ENCODE measurements at regions not wholly inside any gene's neighbourhood (a gene's known extent, or its start where the extent isn't known, plus 50 kb on each side); places are given as distances from the start of the nearest gene placed in this dataset.

DNA sequence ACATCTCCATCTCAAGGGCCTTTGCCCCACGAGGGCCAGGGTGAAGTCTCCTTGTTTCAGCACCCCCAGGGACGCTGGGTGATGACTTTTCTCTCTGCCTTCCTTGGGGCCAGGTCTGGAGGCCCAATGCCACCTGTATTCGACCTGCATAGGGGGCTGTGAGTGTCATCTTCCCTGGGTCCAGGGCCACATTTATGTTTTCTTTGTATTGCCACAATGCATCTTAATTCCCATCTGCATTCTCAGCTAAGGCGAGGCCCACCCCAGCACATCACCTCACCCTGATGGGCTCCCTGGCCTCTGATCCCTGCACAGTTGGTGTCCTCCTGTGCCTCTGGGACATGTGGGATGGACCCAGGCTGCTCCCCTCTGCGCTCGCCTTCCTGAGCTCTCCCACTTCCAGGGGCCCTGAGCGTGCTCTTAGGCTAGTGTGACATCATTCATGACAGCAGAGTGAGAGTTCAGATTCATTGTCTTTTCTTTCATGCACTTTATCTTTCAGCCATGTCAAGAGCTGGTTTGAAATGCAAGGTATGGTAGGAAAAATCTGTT lies 122.0 kb upstream of the COPS8 start:
- no peak for DNase-seq

DNA sequence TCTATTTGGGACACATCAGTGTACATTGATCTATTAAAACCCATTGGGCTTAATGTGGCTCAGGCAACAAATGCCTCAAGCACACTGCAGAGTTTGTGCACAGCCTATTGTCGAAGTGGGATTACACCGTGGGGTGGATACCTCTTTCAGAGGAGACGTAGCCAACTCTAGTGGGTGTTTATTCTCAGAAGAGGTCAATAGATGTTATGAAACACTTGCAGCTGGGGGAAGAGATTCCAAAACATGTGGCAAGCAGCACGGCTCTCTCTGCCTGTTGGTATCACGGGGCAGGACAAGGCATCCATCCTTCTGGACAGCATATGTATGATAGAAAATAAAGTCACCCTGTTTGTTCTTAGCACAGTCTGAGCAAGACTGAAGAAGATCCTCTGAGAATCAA lies 121.4 kb upstream of the COPS8 start:
- no peak for DNase-seq

DNA sequence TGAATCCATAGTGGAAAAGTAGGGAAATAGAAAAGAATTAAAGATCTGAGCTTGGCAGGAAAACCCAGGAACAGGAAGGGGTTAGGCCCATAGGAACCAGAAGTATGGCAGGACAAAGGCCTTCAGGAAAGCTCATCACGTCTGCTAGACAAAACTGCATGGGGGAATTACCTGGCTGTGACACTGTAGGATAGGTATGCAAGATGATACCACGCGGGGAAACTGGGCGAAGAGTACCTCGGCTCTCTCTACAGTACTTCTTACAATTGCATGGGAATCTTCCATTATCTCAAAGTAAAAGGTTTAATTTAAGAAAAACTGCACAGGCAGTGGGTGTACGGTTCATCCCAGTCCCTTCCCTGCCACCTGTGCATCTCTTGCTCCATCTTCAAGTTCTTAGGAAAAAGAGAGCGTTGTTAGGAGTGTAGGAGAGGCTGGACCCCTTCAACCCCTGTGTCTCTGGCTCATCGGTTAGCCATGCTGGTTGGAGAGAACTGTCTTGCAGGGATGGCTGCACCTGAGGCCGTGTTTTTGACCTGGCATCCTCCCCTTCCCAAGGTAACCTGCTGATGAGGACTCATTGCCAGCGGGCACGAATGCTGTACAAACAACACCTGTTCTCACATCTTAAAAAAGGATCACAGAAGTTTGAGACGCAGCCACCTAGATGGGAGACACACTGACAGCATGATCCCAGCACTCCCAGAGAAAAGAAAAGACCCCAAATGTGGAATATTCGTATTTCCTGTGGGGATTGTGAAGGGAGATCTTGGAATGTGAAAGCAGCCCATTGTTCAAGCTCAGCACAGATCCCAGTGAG lies 120.5 kb upstream of the COPS8 start:
- no peak for DNase-seq

DNA sequence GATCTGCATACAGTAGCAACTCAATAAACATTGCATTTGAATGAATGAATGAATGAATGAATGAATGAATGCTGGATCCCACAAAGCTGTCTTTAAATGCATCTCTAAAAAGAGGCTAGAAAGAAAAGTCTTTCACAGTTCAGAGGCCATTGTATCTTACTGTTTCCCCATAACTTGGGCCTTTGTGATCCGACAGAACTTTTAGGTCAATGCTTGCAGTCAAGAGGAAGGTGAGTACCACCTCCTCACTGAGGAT lies 119.9 kb upstream of the COPS8 start:
- no peak for DNase-seq

DNA sequence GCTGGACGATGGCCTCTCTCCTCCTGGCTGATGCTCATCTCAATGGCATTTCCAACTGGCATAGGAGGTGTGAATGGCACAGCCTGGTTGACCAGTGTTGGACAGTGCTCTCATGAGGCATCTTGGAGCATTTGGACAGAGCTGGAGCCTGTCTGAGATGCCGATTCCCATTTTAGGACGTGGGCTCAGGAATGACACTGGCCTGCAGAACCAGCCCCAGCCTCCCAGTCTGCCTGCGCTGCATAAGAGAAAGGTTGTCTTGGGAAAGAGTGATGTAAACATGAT lies 118.2 kb upstream of the COPS8 start:
- no peak for DNase-seq

DNA sequence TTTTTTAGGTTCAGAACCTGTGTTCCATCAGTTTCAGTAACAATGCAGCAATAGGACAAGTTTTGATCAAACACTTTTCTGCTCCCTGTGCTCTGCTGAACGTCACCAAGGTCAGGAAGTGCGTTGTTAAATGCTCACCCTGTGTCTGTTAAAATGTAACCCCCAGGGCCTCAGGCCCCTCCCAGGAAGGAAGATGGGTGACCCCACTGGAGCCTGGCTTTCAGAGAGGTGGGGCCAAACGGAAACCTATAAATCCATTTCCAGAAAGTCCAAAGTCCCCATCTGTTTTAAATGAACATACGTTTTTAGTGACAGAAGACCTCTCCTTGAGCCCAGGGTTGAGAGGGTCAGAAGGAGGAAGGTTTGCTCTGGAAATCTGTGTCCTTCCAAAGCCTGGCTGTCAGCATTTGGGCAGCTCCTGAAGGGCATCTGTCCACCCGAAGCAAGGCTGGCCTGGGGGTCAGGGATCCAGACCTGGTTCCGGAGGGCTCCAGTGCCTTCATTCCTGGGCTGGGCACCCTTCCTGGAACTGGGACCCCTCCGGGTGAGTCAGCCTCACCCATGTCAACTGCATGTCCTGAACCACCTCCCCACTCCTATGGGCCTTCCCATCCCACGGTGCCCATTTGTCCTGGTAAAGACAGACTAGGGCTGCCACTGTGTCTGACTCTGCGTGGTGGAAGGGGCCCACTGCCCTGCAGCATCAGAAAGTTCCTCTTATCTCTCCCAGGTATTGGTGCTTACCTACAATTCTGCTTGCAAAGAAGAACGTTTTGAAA lies 117.4 kb upstream of the COPS8 start:
- no peak for DNase-seq

DNA sequence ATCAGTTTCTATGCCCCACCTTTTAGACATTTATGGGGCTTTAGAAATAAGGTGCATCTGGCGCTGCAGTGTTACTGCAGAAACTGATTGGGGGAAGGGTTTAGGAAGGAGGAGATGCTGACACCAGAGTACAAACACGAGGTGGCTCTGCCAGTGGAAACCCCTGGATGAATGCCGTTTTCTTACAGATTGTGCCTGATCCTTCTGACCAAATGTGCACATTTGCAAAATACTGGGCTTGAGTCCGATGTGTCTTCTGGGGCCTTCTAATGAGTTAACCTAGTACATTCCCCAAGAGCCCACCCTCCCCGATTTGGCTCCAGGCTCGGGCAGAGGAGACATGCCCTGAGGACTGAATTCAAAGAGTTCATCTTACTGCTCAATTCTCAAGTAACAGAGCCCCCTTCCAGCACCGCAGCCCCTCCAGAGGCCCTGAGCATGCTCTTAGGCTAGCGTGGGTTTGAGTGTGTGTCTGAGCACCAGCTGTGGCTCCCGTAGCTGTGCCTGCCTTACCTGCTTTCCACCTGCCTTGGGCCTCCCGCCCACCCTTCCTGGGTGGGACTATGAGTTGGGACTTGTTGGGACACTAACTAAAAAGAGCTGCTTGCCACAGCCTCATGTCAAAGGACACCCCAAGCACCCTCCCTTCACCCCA lies 116.7 kb upstream of the COPS8 start:
- DNase-seq = no peak

DNA sequence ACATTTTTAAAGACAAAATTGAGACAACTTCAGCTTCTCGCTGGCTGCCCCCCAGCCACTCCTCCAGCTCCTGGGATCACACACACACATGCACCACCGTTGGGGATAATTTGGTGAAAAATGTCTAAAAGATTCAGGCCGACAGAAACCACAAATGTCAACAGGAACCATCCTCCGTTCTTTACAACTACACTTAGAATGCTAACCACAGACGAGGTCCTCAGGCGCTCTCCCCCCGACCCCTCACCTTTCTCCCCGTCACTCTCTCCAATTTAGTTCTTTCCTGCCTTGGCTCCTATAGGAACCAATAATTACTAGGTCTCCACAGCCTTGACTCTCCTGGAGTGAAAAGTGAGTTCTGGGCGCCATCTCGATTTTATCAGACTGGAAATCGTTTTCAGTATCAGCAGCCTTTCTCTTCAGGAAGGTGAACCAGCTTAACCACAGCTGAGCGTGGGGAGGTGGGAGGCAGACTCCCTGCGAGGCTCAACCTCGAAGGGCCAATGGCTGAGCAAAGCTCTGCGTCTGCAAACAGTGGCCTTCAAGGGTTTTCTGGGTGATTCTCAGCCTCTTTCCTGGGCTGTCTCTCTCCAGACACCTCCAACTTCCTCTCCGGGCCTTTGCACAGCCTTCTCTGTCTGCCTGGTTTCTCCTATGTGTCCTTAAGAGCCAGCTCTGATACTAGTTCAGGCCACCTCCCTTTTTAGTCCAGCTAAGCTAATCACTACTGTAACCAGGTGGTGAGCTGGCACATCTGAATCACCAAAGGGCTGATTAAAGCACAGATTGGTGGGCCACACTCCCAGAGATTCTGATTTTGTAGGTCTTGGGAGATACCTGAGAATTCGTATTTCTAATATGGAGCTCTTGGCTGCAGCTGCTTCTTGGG lies 115.7 kb upstream of the COPS8 start:
- no peak for DNase-seq

DNA sequence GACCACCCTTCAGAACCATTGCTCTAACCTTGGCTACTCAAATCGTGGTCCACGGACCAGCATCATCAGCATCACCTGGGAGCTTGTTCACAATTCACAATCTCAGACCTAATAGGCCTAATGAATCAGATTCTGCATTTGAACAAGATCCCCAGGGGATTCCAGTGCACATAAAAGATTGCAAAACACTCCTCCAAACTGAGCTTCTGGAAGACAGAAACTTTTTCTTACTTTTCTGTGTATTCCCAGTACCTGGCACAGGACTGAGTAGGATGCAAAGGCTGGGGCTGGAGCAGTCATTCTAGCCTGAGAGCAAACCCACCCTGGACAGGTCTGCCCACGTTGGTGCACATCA lies 115.1 kb upstream of the COPS8 start:
- no peak for DNase-seq

DNA sequence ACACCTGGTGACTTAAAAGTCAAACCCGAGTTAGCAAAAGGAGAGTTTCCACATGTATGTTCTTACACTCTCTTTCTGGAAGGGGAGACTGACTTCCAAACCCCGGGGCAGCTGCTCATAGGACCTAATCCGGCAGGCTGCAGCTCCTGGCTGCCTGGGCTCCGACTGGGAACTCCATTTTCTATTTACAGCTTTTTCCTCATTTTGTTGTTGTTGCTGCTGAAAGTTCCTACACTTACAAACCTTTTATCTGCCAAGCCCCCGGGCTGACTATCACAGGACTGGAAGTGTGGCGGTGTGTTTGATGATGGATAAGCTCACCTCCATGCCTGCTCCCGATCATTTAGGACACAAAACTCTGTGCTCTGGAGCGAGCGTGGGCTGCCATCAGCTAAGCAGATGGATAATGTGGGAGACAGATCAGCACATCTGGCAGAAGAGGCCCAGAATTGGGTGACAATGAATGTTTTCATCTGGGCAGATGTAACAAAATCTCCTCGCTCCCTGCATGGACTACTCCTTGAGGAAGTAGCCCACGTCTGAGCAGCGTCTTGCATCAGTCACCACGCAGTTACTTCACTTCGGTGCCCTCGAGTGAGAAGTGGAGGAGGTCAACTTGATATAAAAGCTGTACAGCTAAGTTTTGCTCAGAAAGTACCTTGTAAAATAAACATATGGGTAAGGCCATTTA lies 114.4 kb upstream of the COPS8 start:
- DNase-seq = no peak

DNA sequence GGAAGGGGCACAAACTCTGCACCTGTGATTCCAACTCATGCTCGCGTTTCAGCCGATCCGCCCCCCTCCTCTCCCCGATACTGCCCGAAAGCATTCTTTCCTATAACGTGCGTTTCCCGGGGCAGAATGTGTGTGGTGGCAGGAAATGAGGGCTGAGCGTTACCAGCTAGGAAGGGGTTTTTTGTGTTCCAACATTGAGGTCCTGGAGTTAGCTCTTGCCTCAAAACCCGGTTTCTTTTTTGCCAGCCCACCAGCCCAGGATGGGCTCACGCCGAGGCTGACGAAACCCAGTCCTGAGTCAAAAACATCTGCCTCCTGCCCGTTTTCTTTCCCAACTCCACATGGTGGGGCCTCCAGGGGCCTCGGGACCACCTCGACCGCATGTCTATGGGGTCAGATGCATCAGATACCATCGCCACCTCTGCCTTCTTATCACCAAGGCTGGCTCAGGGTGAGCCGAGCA lies 113.7 kb upstream of the COPS8 start:
- no peak for DNase-seq

DNA sequence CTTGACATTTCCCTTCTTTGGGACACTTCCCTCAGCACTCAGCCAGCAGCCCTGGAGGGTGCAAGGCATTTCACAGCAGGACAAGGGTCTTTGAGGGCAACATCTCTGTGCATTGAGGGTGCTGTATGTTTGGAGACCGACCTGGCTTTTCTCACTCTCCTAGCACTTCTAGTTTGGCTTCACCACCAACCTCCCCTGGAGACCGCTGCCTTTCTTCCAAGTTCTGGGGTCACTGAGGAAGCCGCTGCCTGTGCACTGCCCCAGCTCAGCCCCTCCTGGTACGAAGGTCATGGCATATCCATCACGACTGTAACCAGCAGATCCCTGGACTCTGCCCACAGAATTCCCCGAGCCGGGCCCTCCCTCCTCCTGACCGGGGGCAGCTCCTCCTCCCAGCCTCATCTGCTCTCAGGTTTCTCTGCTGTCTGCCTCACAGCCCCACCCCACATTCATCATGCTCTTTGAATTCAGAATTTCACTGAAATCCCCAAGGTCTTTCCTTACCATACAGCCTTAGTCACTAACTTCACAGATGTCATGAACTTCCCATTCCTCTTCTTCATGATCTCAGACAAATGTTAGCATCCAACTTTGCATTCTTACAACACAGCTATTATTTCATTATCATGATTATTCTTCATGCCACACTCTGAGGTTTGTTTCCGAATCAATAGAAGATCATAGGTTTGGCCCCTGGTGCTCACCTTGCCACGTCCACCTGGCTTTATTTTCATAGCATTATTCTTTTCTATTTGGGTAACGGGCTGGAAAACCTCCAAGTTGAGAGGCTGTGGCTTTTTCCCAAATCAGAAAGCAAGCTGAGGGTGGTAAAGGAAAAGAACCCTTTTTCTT lies 113.0 kb upstream of the COPS8 start:
- peak; percentile 54 for DNase-seq

DNA sequence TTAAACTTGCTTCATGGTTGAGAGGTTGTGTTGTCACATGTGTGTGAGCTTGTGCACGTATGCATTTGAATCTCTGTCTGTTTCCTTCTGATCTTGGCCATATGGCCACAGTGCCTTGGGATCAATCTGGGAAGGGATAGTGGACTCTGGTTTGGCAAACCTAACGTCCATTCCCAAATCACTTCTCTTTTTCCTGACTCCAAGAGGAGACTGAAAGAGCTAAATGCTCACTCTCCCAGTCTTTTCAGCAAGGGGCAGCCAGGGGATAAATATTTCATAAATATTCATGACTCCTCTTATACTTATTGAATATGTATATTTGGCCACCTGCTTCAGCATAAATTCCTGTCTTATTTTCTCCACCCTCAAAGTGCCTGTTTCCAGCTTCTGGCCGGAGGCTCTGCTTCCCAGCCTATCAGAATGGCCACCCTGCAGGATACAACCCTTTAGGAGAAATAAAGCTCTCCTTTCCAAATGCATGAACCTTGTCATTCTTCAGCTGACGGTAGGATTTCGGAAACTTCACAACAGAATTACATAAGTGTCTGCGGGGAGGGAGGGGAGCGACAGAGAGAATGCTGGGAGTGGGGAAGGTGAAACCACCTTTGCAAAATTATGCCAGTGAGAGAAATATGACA lies 112.2 kb upstream of the COPS8 start:
- no peak for DNase-seq

DNA sequence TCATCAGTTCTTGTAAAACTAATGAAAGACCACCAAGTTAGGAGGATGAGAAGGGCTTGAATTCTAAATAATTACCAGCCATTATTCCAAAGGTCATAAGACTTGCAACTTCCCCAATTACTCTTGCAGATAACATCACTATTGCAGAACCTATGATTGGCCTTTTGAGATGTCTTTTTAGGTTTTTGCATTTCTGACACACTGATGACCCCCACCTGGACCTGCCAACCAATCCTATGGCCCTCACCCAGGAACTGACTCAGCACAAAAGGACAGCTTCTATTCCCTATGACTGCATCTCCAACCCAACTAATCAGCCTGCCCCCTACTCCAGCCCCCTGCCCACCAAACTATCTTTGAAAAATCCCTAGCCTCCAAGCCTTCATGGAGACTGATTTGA lies 111.5 kb upstream of the COPS8 start:
- no peak for DNase-seq

DNA sequence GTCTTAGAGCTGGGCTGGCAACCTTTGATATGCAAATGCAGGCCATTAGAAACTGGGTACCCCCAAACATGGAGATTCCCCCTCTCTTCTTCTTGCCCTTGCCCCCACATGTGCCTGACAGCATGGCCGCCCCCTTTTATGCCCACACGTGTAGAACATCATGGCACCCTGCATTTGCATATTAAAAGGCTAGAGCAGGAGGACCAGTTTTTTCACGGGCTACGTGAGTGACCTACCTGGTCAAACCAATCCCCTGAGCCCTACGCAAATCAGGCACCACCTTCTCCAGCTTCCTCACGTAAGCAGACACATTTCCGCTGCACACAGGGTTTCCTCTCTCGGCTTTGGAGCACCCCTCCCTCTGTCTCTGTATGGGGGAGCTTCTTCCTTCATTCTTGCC lies 110.9 kb upstream of the COPS8 start:
- no peak for DNase-seq

DNA sequence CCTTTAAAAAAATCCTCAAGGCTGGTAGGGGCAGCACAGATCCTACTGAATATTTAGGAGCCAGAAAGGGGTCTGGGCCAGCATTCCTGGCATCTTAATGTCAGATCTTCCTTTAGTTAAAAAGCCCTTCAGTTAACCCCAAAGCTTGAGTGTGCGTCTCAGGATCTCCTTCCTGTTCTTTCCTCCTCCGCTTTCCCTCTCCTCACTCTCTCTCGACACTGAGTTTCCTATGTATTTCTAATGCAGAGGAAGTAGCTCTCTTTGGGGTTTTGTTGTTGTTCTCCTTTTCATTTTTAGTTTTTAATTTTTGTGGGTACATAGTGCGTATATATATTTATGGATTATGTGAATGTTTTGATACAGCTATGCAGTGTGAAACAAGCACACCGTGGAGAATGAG lies 109.9 kb upstream of the COPS8 start:
- no peak for DNase-seq

DNA sequence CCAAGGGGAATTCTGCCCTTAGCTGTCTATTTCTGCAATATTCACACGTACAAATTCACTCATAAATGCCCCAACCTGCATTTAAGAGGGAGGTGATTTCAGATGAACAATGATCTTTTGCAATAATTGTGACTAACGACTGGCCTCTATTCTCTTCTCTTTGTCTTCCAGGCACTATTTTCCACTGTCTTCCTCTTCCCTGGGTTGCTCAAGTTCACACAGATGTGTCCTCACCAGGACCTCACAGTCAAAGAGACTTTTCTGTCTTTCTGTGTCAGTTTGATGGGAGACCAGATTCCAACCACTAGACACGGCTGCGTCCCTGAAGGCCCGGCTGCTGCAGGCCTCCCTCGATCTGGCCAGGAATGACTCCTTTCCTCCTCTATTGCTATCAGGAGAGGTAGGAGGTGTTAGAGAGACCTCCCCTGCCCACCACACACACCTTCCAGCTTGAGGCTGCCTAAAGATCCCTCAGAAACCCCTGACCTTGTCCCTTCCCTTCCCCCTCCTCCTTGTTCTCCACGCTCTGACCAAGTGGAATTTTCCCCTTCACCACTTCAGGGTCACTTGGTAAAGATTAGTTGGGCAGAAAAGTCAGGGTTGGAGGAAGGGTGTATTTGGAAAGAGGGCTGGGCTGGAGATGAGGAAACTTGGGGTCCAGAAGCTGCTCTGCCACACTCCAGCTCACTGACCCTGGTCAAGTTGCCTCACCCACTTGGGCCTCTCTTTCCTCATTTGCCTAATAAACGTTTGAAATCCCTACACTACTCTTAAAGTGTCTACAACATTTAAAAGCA lies 109.2 kb upstream of the COPS8 start:
- DNase-seq = no peak

DNA sequence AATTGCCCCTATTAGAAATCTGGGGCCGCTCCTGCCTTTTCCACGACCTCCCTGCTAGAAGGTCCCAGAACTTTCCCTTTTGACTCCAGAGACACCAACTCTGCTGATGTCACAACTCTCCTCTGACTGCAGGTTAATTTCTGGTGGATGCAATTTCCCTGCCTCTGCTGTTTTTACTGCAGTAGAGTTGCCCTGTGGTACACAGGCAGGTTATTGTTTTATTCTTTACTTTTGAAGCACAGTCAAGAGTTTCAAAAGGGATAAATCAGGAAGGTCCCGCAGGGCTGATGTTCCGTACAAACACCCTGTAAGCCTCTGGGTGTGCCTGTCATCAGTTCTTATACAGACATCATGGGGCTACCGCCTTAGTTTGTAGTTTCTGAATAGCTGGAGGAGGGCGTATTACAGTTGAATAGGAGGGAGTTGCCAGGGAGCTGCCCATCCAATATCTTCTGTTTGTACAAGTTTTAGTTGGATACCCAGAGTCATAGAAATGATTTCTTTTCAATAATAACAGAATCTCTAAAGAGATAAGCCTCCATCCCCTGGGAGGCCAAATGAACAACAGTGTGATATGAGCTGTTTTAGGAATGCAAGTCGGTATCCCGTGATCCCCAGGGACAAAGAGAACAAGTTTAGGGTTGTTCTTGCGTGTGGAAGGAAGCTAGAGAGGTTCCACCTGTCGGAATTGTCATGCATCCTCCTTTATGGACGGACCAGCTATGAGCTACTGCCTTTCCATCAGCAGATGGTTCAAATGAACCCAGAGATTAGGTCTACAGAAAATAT lies 108.4 kb upstream of the COPS8 start:
- DNase-seq = no peak

DNA sequence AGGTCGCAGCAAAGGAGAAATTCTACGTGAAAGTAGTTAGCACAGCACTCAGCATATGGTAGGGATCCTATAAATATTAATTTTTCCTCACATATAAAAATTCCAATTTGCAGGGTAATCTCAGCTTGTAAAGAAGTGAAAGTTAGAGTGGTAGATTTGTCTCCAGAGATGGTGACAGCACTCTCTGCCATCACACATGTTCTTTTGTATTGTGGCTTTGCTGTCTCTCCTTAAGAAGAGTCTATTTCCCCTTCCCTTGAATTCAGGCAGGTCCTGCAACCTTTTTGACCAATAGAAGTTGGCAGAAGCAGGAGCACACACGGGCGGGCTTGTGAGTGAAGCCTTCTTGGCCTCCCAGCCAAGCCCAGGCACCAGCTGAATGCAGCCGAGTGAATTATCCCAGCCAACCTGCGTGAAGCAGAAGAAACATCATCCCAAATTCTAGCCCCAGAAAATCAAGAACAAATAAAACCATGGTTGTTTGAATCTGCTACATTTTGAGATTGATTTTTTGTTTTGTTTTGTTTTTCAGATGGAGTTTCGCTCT lies 107.8 kb upstream of the COPS8 start:
- no peak for DNase-seq
